HG02840 (cell line): ENCODE measurements at regions not wholly inside any gene's neighbourhood (a gene's known extent, or its start where the extent isn't known, plus 50 kb on each side); places are given as distances from the start of the nearest gene placed in this dataset.

ENCODE experiments used
- ATAC-seq: cut with Tn5 transposase; IDR thresholded peaks from one replicate; pipeline ENCODE4 v1.9.1; 2021; ENCODE audit warnings: mild to moderate bottlenecking, moderate library complexity, moderate number of reproducible peaks; ENCODE audit not compliant: unreplicated experiment, low FRiP score

DNA sequence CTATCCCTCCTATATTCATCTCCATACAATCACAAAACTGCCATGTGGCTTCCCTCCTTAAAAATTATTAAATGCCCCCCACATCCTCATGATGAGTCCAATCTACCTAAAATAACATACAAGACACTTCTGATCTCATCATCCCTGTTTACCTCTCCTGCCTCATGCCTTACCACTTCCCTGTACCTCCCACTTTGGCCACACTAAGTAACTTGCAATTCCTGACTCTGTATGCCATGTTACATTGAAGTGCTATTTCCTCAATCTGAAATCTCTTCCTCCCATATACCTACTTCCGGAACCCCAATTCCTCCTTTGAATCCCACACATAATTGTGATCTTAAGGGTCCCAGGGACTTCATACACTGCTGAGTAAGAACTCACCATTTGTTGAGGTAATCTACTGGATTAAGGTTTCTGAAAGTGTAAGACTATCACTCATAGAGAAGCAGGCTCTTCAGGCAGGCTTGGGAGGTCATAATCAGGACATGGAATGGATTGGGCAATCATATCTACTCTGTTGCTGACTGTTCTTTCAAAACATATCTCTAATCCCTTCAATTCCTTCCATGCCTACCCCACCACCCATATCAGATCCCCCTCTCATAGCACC is 117.6 kb upstream of the PLEKHG7 start:
- no peak for ATAC-seq

GRCh38 chr12:92583910-92584309 is 118.9 kb upstream of the PLEKHG7 start:
- no peak for ATAC-seq

DNA sequence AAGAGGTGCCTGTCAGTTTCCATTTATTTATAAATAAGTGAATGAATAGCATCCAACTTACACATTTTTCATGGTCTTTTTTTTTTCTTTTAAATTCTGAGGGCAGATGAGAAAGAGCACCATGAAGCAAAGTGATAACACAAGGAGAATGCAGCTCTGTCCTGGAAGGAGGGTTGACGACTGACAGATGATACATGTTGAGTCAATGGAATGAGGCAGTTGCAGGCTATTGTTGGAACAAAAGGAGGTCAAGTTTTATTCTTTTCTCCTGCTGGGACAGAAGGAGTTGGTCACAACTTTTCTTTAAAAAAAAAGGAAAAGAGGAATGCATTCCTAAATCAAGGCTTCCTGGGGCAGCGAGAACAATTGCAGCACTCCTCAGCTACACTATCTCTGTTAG is 119.9 kb upstream of the PLEKHG7 start:
- no peak for ATAC-seq

DNA sequence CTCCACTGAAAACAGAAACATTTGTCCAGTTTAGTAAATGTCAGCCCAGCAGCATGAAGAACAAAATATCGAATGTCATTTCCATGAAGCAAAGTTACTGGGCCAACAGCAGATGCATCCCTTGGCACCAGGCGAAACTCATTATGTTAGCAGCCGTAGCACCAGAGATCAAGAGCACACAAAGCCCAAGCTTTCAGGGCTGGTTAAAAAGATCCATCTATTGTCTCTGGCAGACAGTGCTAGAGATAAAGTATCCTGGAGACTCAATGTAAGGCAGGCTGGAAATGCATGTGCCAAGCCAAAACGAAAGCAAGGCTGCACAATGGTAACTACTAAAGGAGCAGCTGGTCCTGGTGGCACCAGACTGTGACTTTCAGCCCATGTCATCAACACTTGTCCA is 120.3 kb upstream of the PLEKHG7 start:
- ATAC-seq: no peak

GRCh38 chr12:92581604-92582003 is 121.2 kb upstream of the PLEKHG7 start:
- no peak for ATAC-seq

DNA sequence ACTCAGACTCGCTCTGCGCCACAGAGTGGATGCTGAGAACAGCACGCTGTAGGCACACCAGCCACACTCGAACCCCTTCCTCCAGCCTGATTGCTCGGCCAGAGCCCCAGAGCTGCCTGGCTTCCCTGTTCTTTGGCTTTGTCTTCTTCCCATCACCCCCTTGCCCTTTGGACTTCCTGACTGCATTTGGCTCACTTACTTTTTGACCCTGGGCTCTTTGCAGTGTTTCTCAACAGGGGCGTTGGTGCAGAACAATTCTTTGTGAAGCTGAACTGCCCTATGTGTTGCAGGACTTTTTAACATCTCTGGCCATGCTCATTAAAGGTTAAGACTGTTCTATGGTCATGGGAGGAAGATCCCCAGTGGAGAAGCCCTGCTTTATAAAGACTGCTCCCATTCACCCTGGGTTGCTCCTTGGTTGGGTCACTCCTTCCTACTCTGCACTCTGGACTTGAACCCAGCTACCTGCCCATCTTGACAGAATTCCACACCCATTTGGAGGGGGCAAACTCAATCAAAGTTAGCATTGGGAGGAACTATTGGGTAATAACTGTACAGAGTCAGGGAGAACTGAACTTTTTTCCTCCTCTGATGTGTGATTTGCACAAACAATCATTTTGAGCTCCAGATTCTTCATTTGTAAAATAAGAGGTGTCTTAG is 127.7 kb upstream of the PLEKHG7 start:
- ATAC-seq: no peak

- no peak for ATAC-seq
Observed at GRCh38 chr12:92574051-92574783, 128.6 kb upstream of the PLEKHG7 start.

GRCh38 chr12:92573104-92573503 is 129.7 kb upstream of the PLEKHG7 start:
- no peak for ATAC-seq

GRCh38 chr12:92571844-92572543 is 130.8 kb upstream of the PLEKHG7 start:
- no peak for ATAC-seq

DNA sequence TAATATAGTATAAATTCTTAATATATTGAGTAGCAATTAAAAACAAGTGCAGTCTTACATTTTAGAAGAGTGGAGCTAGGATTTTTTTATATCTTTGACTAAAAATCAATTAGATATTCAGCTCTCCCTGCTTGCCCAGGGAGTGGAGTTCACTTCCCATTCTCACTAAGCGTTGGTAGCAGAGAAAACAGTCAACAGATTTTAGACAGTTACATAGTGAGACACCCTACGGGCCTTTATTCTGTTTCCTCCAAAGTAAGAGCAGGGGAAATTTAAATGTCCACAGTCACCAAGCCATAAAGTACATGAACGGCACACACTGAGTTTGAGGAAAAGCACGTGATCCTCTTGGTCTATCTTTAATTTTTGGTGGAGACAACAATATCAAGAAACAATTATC is 131.6 kb upstream of the PLEKHG7 start:
- no peak for ATAC-seq

- ATAC-seq: peak; percentile 65
Observed at GRCh38 chr12:92570056-92570753, 132.6 kb upstream of the PLEKHG7 start.

DNA sequence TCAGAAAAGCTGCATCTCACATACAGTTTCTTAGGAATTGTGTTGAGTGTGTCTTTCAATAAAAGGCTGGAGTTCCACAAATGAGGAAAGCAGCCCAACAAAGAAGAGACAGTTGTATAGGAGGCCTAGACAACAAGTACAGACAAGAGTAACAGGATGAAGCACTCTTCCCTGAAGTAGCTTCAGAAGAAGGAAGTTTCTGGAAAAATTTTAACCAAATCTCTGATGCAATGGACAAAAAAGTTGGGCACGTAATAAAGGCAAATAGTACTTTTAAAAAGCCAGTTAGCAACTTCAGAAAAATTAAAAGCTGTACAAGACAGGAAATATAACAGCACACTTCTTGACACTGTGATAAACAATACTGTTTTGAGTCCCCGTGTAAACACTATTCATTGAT is 134.1 kb upstream of the PLEKHG7 start:
- ATAC-seq: no peak

GRCh38 chr12:92566448-92567019 is 136.3 kb upstream of the PLEKHG7 start:
- ATAC-seq: no peak

- no peak for ATAC-seq
Observed at GRCh38 chr12:92563819-92564218, 139.0 kb upstream of the PLEKHG7 start.

GRCh38 chr12:92562063-92562734 is 140.6 kb upstream of the PLEKHG7 start:
- ATAC-seq: no peak

DNA sequence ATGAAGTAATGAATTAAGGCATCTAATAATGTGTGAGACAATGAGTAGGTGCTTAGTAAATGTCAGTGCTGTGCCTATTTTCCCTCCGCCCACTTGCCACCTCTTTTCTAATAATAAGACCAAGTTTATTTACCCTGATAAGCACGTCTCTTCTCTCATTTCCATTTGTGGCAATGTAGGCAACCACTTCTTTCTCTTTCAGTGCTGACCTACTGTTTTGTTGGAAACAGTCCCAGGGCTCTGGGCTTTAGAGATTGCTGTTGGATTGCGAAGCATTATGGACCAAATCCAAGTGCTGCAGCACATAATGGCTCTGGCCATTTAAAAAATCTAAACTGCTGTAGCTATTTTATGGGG is 141.3 kb upstream of the PLEKHG7 start:
- ATAC-seq: no peak

DNA sequence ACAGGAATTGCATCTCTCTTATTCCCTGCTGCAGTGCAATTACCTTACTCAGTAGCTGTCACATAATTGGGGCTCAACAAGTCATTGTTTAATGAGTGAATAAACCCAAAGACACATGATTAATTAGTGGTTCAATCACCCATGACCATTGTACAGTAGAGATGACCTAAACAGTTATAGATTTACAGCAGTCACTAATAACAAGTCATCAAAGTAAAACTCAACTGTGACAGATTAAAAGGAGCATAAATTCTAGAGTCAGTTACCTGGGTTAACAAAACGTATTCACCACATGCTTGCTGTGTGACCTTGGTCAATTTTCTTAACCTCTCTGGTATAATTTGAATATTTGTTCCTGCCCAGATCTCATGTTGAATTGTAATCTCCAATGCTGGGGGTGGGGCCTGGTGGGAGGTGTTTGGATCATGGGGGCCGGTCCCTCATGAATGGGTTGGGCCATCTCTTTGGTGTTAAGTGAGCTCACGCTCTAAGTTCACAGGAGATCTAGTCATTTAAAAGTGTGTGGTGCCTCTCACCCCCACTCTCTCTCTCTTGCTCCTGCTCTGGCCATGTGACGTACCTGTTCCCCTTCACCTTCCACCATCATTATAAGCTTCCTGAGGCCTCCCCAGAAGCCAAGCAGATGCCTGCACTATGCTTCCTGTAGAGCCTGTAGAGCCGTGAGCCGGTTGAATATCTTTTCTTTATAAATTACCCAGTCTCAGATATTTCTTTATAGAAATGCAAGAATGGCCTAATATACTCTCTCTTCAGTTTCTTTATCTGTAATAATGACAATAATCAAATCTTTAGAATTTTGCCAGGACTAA is 141.9 kb upstream of the PLEKHG7 start:
- no peak for ATAC-seq

DNA sequence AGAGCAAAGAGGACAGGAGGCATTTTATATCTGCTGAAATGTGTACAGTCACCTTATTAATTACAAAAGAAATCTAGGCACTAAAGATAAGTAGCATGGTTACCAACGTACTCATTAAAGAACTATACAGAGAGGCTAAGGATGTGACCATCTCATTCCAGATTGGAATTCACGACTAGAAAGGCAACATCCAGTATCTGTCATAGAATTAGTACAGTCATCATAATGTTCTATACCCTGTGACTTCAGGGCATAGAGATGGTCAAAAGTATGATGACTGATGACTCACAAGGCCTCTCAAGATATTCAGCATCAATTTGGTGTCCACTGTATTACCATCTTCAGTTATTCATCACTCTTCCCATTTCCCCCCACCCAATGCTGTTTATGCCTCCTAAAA is 144.0 kb upstream of the PLEKHG7 start:
- no peak for ATAC-seq

- no peak for ATAC-seq
Observed at GRCh38 chr12:92558215-92558773, 144.5 kb upstream of the PLEKHG7 start.
